ENCODE measurements at regions not wholly inside any gene's neighbourhood (a gene's known extent, or its start where the extent isn't known, plus 50 kb on each side); places are given as distances from the start of the nearest gene placed in this dataset.
"Not testable (repeated sequence)": the region's sequence is repeated elsewhere in the genome, so short reads cannot be mapped to it uniquely, and the experiment has no call there.

GRCh38 chr12:63040526-63041220 lies 105.7 kb upstream of the PPM1H start:
- DNase-seq (ENCODE audit: low spot score), result no peak

GRCh38 chr12:63038713-63039100 lies 103.8 kb upstream of the PPM1H start:
- no peak for DNase-seq (ENCODE audit: low spot score)

DNA sequence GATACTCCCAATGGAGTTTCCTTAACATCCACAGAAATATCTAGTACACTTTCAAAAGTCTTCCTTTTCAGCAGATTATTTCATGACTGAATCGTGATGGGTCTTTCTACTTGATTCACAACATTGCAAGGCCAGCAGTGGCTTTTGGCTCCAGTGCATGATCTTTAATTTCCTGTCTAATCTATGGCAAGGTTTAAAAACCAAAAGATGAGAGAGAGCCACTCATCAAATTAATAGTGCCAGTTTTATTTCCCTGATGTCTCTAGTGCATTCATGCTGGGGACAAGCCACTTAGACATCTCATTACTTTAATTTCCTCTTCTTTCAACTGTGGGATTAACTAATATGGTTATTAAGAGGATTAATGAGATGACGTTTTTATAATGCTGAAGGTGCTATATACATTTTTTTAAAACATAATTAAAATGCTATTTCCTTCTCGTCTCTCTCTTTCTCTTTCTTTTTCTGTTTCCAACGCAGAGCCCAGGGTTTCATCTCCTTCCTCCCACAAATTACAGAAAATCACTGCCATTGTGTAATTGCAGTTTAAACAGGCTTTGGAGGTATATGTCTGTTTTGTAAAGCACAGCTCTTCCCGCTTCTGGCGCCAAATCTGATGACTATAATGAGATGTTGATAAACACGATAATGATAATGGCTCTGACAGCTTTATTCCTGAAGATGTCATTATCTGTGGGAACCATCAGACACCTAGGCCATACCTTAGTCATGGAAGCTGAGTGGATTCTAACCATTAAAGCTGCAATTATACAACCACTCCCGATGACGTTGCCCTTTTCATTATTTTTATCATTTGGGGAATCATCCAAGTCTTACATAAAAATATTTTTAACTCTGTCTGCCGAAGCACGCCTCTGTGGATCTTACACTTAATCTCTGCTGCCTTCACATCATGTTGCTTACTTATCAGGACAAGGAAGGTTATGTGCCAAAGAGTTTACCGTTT lies 103.1 kb upstream of the PPM1H start:
- DNase-seq (ENCODE audit: low spot score), result no peak

DNA sequence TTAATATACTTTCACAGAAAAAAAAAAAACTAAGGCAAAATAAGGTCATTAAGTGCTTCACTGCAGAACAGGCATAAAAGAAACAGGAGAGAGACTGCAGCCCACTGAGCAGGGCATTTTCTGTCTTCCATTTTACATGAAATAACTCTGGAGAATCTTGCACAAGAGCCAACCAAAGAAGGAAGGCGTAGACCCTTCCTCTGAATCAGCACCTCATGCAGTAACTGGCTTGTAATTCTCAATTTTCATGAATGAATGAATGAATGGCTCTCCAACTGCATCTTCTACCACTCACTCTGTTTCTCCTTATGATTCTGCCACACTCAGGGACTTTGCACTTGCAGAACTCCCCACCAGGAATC lies 102.0 kb upstream of the PPM1H start:
- no peak for DNase-seq (ENCODE audit: low spot score)

DNA sequence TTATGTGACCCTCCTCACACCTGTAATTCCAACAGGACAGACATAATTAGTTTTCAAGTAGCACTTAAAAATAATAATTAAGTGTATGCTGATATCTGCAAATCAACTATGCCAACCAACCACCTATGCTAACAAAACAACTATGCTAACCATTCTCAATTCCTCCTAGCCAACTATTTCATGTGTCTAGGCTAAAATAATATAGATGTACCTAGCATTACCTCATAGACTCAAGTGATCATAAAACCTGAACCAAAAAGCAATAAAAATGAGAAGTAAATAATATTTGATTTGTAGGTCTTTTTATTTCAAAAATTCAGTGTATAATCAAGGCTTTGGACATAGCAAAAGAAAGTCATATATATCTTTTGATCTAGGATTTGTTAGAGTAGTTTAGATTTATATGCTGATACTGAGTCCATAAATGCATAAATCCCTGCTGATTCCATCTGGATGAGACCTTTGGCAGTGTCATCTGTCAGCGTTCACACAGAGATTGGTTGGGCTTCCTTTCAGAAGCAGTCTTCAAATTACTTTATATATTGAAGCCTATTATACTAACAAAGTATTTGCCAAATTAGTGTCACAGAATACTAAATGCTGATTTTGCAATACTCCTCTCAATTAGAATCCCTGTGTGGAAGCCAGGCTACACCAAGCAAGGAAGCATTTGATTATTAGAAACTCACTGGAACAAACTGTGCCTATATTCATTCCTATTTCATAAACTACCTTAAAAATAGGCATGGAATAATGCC lies 101.4 kb upstream of the PPM1H start:
- DNase-seq (ENCODE audit: low spot score), result no peak

- no peak for DNase-seq (ENCODE audit: low spot score)
These were observed 99.7 kb upstream of the PPM1H start for GRCh38 chr12:63034601-63035000.

DNA sequence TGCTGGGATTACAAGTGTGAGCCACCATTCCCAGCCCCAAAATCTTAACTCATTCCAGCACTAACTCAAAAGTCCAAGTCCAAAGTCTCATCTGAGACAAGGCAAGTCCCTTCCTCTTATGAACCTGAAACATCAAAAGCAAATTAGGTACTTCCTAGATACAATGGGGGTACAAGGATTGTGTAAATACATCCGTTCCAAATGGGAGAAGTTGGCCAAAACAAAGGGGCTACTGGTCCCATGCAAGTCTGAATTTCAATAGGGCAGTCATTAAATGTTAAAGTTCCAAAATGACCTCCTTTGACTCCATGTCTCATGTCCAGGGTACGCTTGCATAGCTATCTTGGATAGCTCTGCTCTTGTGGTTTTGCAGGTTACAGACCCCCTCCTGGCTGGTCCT lies 94.7 kb upstream of the PPM1H start:
- no peak for DNase-seq (ENCODE audit: low spot score)

DNA sequence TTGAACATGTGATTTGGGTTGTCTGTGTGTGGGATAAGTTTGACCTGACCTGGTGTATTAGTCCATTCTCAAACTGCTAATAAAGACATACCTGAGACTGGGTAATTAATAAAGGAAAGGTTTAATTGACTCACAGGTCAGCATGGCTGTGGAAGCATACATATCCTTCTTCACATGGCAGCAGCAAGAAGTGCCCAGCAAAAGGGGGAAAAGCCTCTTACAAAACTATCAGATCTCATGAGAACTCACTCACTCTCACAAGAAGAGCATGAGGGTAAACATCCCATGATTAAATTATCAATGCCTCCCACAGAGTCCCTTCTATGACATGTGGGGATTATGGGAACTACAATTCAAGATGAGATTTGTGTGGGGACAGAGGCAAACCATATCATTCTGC lies 94.0 kb upstream of the PPM1H start:
- no peak for DNase-seq (ENCODE audit: low spot score)

GRCh38 chr12:63025116-63025515 lies 90.2 kb upstream of the PPM1H start:
- no peak for DNase-seq (ENCODE audit: low spot score)

GRCh38 chr12:63023926-63024325 lies 89.0 kb upstream of the PPM1H start:
- DNase-seq (ENCODE audit: low spot score), result no peak

DNA sequence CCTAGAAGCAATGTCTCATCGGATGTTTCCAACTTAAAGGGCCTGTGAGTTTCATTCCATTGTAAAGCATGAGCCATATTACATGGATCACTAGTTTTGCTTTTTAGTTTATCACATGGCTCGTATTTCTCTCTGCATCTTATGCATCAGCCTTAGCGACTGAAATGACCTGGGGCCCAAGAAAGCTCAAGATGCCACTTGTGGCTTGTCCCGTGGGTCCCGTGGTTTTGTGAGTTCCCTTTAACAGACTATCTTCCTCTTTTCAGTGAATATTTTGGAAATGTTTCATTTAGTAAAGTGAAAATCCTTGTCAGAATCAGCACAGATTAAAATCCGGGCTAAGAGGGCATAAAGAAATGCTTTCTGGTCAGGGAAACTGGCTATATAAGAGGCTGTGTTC lies 86.2 kb upstream of the PPM1H start:
- DNase-seq (ENCODE audit: low spot score), result no peak

GRCh38 chr12:63020269-63020668 lies 85.3 kb upstream of the PPM1H start:
- DNase-seq (ENCODE audit: low spot score), result no peak

- no peak for DNase-seq (ENCODE audit: low spot score)
These were observed 83.3 kb upstream of the PPM1H start for GRCh38 chr12:63018273-63018672.

DNA sequence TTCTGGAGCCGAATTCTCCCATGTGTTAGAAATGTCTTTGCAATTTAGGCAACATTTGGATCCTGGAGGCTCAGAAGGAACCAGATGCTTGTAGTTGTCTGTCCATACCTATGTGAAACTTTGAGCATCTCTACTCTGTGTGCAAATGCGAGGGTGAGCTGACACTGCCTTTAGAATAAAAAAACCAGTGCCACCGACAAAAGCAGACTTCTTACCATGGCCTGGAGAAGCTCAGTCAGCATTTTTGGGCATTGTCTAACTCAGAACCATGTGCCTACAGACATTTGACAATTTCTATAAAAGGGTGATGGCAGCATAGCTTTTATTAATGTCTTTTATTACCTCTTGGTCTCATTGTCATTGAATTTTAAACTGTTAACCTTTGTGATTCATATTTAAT lies 78.4 kb upstream of the PPM1H start:
- DNase-seq (ENCODE audit: low spot score), result no peak

GRCh38 chr12:63010698-63011097 lies 75.7 kb upstream of the PPM1H start:
- no peak for DNase-seq (ENCODE audit: low spot score)

GRCh38 chr12:63008372-63008771 lies 73.4 kb upstream of the PPM1H start:
- no peak for DNase-seq (ENCODE audit: low spot score)

DNA sequence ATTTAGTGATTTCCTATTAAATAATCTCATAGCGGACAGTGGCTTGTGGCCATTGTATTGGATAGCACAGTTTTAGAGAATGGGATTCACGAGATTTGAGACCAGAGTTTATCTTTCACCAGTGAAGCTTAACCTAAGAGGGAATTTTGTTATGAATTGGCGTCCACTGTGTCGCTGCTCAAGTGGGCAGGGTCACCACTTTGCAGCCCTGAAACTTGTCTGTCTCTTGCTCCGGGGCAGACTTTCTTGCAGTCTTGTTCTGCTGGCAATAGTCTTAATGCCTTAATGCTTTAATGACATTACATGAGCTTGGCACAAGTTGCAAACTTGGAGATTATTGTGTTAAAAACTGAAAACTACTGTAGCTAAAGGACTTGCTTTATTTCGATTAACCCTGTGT lies 72.8 kb upstream of the PPM1H start:
- no peak for DNase-seq (ENCODE audit: low spot score)

DNA sequence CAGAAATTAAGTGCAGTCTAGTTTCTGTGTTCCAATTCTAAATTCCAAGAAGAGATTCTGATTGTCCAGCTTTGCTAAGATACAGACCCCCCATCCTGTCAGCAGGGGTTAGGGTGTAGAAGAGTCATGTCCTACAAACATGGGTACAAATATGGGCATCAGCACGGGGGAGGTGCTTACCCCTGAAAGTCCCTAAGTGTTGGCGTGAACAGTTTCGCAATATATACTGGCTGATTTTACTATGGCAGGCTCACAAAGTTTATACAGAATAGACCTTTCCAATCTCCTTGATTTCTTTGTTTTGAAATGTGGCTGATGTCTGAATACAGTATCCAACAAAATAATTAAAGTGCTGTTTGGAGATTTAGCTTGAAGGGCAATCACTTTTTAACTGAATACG lies 71.6 kb upstream of the PPM1H start:
- DNase-seq (ENCODE audit: low spot score), result no peak

GRCh38 chr12:63005382-63005781 lies 70.4 kb upstream of the PPM1H start:
- DNase-seq (ENCODE audit: low spot score), result no peak

GRCh38 chr12:63003223-63003819 lies 68.4 kb upstream of the PPM1H start:
- DNase-seq (ENCODE audit: low spot score), result no peak

DNA sequence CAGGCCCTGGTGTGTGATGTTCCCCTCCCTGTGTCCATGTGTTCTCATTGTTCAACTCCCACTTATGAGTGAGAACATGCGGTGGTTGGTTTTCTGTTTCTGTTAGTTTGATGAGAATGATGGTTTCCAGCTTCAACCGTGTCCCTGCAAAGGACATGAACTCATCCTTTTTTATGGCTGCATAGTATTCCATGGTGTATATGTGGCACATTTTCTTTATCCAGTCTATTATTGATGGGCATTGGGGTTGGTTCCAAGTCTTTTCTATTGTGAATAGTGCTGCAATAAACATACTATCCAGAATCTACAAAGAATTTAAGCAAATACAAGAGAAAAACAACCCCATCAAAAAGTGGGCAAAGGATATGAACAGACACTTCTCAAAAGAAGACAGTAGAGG lies 67.1 kb upstream of the PPM1H start:
- not testable (repeated sequence) for DNase-seq (ENCODE audit: low spot score)

DNA sequence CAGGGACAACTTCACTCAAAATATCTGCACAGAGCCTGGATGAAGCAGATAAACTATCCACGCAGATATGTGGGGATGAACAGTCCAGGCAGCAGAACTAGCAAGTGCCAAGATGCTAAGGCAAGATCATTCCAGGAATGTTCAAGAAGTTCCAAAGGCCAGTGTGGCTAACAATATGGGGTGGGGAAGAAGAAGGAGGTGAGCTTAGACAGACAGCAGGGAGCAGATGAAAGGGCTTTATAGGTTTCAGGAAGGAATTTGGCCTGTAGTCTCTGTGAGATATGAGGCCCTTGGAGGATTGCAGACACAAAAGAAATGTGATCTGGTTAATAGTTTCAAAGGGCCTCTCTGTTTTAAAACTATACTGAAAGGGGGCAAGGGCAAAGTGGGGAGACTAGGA lies 63.5 kb upstream of the PPM1H start:
- no peak for DNase-seq (ENCODE audit: low spot score)

Measured in A172 (cell line).